GDM1 (cell line): ENCODE measurements at regions not wholly inside any gene's neighbourhood (a gene's known extent, or its start where the extent isn't known, plus 50 kb on each side); places are given as distances from the start of the nearest gene placed in this dataset.
"Not testable (repeated sequence)": the region's sequence is repeated elsewhere in the genome, so short reads cannot be mapped to it uniquely, and the experiment has no call there.

Experiments used
- DNase-seq: peaks from one replicate; lab custom pipeline; 2025; lab: John Stamatoyannopoulos, UW

DNA sequence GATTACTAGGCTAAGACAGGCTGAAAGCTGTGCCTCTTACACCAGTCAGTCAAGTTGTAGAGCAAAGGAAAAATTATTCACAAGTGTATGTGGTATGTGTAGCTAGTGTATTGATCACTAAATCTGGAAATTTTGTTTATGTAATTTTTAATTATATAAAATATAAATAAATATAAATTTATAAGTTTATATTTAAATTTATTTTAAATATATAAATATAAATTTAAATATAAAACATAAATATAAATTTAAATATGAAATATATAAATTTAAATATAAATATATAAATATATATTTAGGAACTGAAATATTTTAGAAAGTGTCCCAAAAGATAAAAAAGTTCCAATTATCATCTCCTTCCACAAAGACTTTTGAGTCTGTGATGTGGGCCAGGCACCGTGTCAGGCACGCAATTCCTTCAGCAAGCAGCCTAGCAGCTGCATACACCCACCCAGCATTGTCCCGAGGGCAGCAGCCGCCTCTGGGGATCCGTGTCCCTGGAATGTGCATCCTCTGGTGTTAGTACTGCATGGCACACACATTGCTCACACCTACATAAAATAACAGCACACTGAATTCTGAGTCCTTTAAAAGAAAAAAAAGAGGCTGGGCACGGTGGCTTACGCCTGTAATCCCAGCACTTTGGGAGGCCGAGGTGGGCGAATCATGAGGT lies 1098.0 kb downstream of the BRD1 start:
- no peak for DNase-seq

DNA sequence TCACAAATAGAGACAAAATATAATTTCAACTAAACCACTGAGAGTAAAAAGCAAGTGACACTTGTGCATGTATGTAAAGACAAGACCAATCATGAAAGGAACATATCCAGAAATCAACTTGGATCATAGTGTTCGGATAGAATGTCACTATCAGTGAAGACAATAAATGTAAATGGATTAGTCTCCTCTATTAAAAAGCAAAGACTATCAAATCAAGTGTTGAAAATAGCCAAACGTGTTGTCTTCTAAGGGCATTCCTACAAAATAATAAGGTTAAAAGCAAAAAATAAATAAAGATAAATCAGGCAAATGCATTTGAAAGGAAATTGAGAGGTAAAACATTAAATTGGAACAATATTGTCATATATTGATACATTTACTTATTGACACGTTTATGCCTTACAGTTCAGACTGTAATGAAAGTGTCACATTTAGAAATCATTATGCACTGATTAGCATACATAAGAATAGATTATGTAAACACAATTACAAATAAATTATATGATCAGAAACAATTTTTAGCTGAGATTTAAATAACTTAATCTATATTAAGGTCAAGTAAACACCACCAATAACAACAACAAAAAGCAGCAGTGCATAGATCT lies 1100.1 kb downstream of the BRD1 start:
- DNase-seq = no peak

DNA sequence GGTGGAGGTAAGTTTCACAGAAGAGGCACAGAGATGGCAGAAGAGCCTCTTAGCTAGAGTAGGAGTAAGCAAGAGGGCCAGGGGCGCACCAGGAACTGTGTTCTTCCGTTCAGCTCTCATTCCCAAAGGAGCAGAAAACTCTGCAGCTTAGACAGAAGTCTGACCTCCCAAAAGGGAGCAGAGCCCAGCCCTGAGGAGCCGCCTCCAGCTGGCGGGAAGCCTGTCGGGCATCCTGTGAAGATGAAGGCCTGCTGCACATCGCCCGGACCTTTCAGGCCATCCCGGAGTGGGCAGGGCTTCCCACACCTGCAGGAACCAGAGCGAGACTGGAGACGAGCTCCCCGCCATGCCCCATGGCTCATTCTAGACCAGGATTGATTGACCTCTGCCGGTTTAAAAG lies 1102.8 kb downstream of the BRD1 start:
- no peak for DNase-seq

DNA sequence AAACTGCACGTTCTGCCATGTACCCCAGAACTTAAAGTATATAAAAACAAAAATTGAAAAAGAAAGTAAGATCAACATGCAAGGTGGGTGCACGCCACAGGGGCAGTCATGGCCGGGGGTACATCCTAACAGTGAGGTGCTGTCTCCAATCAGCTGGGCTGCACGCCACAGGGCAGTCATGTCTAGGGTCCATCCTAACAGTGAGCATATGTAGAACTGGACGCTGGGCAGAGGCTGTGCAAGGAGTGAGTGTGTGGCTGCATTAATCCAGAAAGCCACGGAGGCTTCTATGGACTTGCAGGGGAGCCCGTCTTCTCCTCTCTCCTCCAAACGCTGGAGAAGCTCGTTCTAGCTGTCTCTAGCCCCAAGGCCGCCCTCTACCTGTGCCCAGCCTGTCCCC lies 1105.0 kb downstream of the BRD1 start:
- DNase-seq = no peak

DNA sequence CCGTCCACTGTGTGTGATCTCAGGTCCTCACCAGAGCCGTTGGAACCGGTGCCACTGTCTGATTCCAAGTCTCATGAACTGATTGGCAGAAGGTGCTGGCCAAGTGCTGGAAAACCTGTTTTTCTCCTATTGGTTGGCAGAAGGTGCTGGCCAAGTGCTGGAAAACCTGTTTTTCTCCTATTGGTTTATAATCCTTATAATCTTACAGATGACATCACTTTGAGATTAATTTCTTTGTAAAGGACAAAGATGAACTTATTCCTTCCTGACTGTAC lies 1106.3 kb downstream of the BRD1 start:
- no peak for DNase-seq

DNA sequence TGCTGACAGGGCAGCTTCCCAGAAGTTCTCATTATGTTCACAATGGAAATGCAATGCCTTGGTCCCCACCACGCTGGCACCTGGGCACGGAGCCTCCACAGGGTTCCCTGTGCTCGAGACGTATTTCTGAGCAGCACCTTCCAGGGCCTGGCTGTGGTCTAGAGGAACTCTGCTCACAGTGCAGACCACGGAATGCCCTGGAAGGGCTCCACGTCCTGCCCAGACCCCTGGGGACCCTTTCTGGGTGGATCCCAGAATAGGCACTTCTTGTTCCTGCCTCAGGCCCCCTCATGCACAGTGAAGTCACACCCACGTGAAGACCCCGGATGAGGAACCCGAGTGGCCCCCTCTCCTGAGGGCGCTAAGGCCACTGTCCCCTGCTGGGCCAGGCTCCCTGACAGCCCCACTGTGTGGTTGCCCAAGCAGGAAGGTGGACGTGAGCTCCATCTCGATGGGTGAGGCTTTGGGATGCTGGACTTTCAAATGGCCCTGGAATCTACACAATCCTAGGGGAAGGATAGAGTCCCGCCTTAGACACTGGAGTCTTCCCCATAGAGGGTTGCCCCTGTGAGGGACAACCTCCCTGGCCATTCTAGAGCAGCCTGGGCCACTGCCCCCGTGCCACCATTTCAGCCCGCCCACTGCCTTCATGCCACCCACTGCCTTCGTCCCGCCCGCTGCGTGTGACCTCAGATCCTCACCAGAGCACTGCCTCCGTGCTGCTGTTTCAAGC lies 1106.8 kb downstream of the BRD1 start:
- no peak for DNase-seq

DNA sequence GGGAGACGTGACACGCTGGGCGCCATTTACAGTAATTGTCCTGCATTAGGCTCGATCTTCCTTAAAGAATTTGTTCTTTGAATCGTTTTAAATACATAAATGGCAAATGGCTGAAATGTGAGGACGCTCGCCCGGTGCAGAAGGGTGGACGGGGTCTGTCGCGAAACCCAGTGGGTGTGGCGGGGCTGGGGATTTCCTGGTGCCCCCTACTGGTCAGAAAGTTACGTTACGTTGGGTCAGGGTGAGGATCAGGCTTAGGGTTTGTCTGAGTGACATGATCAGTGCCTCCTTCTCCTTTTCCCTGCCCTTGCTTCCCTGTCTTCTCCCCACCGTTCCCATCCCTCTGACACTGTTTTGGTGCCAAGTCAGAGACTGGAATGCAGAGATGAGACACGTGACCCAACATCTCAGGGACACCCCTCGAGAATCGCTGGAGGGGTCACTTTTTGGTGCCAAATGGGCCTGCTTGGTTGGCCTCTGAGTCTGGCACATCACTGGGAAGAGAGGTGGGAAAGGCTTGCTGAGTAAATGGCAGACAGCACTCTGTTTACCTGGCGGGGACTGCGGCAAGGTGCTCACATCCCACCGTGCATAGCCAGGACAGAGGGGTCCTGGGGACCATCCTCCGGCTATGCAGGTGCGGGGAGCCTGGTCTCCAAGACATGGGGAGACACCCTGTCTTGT lies 1107.6 kb downstream of the BRD1 start:
- no peak for DNase-seq

DNA sequence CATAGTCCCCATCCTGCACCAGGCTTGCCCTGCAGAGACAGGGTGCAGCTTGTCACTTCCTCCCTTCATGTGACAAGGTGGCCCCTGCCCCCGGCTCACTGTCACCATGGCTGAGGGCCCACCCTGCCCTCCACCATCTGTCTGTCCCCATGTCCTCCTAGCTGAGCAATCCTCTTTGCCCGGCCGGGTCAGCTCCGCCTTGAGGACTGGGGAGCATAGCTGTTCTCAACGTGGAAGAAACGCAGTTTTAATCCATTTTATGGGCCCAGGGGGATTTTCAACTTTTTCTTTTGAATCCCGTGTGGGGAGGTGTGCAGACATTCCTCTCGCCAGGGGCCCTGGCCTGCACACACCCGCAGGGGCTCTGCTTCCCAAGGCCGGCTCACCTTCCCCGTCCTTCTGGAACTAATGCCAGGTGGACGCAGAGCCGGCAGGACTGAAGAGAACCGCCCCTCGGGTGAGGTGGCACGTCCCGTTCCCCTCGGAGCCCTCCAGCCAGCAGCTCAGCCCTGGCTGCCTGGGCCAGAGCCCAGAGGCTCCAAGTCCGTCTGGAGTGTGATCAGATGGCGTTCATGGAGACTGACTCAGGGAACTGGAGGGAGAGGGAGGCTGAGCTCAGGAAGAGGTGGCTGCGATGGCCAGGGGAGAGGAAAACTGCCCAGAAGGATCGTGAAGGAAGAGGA lies 1108.7 kb downstream of the BRD1 start:
- no peak for DNase-seq

DNA sequence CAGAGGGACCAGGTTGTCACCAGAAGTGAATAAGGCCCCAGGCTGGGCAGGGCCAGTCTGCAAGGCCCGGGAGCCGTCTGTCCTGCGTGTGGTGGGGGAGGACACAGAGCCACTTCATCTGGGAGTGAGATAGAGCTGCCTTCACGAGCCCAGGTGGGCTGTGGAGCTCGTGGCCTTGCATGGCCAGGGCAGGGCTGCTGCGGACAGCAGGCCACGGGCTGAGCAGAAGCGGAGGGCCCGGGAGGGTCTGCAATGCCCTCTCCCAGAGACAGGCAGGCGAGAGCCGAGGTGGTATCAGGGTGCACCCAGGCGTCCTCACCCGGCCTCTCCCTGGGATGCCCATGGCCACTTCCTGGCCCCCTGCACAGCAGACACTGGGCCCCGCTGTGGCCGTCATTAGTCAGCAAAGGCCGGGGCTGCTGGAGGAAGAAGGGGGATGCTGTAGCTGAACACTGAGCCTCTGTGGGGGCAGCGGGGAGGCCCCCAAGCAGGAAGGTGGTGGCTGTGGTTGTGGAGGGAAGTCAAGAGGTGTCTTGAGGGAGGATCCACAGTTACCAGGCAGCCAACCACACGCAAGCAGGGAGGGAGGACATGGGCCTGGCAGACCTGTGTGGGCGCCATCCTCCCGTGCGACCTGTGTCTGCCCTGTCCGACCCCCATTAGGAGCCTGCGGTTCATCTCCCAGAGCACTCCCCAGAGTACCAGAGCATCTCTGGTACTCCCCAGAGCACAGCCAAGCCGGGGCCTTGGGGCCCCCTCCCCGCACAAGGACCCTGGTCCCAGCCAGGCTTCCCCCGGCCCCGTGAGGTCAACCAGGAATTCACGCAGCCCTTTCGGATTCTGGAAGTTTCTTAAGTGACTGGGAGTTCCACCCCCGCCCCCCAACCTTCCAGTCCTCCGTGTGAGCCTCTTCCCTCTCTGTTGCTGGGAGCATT lies 1109.5 kb downstream of the BRD1 start:
- DNase-seq = no peak

DNA sequence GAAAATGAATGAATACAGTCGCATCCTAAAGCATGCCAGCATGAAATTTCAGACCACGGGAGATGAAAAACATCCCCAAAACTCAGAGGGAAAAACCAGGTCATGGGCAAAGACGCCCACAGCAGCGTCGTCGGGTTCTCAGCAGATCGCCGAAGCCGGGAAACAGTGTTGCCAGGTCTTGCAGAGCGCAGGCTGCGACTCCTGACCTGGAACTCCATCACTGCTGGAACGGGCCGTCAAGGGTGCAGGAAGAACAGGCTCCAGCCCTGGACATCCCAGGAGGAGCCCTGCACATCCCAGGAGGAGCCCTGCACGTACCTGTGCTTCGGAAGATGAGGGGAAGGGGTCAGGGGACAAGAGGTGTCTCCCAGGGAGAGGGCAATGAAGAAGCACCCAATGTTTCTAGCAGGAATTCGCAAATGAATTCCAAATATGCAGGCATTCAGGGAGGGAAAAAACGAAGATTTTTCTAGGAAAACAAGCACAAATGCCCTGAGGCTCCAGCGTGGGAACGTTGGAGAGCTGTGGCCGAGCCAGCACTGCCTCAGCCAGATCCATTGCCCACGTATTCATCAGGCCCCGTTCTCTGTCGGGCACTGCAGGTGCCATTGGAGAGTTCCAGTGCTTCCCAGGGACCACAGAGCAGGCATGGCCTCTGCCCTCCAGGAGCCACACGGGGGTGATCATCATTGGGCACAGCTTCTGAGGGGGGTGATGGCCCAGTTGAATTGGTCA lies 1110.4 kb downstream of the BRD1 start:
- DNase-seq = no peak

DNA sequence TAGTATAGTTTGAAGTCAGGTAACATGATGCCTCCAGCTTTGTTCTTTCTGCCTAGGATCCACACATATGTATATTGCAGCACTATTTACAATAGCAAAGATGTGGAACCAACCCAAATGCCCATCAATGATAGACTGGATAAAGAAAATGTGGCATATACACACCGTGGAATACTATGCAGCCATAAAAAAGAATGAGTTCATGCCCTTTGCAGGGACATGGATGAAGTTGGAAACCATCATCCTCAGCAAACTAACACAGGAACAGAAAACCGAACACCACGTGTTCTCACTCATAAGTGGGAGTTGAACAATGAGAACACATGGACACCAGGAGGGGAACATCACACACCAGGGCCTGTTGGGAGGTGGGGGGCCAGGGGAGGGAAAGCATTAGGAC lies 1111.5 kb downstream of the BRD1 start:
- not testable (repeated sequence) for DNase-seq

DNA sequence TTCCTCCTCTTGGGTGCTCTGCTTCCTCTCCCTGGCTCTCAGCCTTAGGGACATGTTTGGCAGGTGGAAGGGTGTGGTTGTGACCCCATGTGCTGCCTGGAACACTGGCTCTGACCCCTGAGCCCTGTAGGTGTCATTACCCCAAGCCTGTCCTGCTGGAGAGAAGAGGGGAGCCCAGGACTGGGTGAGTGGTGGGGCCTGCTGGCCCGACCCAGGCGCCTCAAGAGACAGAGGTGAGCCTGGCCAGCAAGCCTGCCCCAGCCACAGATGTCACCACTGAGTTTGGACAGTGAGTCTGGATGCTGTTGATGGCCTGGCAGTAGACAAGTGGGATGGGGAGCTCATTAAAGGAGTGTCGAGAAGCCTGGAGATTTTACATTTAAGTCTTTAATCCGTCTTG lies 1112.2 kb downstream of the BRD1 start:
- DNase-seq = no peak

DNA sequence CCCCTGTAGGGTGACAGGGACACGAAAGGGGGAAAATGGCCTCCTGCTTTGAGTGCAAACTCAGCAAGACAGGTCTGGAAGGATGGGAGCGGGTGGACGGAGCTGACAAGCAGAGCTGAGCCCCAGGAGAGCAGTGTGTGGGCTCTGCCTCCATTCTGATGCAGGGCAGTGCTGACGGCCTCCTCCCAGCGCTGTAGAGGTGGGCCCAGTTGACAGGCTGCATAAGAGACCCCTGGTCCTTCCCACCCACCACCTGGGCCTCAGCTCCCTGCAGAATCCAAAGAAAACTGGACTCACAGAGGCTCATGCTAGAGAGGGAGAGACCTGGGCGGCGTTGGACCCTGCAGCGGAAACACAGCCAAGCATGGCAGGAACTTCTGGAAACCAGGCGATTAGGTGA lies 1113.4 kb downstream of the BRD1 start:
- DNase-seq = no peak

DNA sequence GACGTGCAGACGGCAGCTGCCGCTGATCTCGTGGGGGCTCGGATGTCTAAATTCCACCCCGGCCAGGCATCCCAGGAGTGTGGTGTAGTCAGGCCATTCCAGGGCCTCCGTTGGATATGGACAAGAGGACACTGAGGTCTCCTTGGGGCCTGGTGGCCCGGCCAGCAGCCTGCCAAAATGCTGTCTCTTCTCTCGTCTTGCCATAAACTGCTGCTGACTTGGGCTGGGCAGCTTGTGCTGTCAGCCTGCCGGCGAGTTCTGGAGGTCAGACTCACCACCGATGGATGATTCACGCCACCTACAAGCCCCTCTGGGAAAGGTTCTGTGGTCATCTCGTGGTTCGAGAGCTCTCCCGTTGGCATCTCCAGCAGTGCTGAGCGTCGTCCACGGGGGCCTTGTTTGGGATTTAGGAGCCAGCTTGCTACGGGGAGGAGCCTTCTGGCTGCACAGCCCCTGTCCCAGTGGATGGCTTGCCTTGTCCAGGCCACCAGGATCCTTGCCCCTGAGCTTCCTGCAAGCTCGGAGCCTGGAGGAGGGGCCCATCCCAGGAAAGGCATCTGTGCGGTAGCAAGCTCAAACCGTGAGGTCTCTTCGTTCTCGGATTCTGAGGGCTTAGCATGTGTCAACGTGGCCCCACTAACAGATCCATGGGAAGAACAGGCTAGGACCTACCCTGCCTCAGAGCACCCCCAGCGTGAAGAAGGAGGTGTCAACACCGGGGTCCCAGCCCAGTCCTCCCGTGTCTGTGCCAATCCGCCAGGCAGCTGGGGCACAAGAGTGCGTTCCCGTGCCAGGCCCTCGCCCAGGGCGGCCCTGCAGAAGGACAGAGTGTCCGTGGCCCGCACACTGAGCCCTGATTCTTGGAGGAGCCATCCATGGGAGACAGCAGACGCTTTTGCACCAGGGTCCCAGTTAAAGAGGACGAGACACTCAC lies 1114.1 kb downstream of the BRD1 start:
- DNase-seq = no peak

DNA sequence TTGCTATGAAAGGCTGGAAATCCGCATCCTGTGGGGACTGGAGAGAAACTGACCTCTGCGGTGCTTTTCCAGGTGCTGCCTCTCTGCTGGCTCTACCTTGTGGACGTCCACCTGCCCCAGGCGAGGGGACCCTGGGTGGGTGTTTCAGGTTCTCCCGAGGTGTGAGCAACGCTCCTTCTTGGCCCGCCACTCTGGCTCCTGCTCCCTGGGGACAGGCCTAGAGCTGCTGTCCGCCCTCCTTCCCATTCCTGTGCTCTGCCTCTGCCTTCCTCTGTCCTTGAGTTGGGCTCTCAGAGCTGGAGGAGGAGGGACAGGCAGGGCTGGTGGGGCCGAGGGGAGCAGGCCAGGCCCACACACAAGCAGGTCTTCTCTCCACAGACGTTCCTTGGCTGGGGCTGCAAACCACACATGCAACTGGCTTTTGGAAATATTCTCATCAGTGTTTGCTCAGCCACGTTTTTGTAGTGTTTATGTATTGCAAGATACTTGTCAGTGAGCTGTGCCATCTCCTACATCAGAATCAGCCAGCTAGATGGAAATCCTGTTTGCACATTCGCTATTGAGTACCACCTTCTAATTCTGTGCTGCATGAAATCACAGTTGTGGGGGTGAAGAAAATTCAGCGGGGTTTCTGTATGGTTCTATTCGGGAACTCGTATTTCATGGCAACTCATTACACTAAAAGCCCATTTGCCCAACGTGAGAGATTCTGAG lies 1115.0 kb downstream of the BRD1 start:
- no peak for DNase-seq

DNA sequence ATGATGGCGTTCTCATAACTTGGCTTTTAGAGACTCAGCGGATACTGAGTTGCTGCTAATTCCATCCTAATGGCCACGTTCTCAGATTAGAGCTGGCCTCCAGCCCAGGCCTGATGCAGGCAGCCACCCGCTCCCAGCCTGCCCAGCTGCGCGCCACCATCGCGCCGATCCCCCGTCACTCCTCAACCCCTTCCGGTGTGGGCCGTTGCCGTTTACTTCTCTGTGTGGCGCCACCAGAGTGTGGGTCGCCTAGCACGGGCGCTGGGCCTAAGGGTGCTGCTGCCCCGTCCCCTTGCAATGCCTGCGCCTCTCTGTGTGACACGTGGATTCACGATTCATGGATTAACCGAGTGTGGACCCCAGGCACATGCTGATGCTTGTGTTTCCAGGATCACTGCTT lies 1116.0 kb downstream of the BRD1 start:
- DNase-seq = no peak

DNA sequence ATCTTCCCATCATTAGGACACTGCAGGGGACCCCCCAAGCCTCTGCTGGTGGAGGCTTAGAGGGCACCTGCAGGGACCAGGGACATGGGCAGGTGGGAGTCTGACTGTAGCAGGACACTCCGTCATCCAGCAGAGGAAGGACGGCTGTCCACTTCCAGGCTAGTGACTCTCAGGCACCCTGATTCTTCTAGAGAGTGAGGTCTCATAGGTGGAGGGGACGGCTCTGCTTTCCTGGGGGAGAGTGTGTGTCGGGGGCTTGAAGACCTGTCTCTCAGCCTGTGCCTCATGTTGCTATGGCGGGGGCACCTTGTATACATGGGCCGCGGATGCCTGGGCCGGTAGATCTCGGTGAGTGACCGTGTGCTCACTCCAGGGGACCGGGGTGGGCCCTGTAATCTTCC lies 1116.6 kb downstream of the BRD1 start:
- no peak for DNase-seq

DNA sequence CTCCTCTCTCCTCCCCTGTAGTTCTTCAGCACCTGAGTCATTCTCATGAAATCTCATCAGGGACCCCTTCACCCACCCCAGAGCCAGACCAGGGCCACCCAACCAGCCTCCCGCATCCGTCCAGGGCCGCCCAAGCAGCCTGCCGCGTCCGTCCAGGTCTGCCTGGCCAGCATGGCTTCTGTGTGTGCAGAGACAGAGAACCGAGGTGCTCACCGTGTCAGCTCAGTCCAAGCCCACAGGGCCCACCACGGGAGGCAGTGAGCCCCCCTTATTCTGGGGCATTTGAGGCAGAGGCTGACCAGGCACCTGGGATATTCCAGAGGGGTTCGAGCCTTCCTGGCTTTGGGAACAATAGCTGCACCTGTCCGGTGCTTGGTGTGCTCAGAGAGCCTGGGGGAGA lies 1117.3 kb downstream of the BRD1 start:
- DNase-seq = no peak

DNA sequence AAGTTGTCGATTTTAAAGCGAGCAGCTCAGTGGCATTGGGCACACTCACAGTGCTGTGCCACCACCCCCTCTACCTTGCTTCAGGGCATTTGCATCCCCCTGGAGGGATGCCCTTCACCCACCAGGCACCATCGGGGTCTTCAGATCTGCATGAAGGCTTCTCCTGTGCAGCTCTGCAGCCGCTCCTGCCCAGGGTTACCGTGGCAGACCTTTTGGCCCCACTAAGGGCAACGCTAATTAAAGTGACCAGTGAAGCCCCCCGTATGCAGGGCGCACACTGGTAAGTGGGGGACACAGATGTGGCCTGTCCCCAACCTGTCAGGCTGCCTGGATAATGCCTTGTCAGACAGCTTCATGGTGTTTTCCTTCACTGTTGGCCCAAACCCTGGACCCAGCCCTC lies 1117.7 kb downstream of the BRD1 start:
- no peak for DNase-seq
